MM.1S (cell line): ENCODE measurements at regions not wholly inside any gene's neighbourhood (a gene's known extent, or its start where the extent isn't known, plus 50 kb on each side); places are given as distances from the start of the nearest gene placed in this dataset.

Source experiments
- DNase-seq: peaks from one replicate; pipeline ENCODE4 v3.0.0-alpha.2; 2015
- H2AFZ ChIP-seq: fragments of 300-600 bp; sonication (generic); 2 replicates; pipeline ENCODE4 v1.6.0; 2016; ENCODE audit warnings: antibody characterized with exemption, low read length
- H3F3A ChIP-seq: fragments of 300-600 bp; sonication (generic); 2 replicates; pipeline ENCODE4 v1.6.1; 2016; ENCODE audit warnings: mild to moderate bottlenecking, antibody characterized with exemption, low read length, moderate library complexity, mixed read lengths; ENCODE audit not compliant: insufficient read depth
- H3K27ac ChIP-seq: fragments of 300-600 bp; sonication (generic); 2 replicates; pipeline ENCODE4 v1.5.1; 2016; ENCODE audit warnings: mild to moderate bottlenecking, low read length
- H3K27me3 ChIP-seq: fragments of 300-600 bp; sonication (generic); replicated peaks from 2 replicates; pipeline ENCODE4 v1.6.0; 2016; ENCODE audit warnings: low read length; ENCODE audit not compliant: insufficient read depth
- H3K36me3 ChIP-seq: fragments of 300-600 bp; sonication (generic); replicated peaks from 2 replicates; pipeline ENCODE4 v1.6.1; 2016; ENCODE audit warnings: mild to moderate bottlenecking, low read length, mixed read lengths; ENCODE audit not compliant: insufficient read depth
- H3K4me1 ChIP-seq: fragments of 300-600 bp; sonication (generic); 2 replicates; pipeline ENCODE4 v1.6.1; 2016; ENCODE audit warnings: low read length, mixed read lengths
- H3K4me2 ChIP-seq: fragments of 300-600 bp; sonication (generic); 2 replicates; pipeline ENCODE4 v1.6.0; 2016; ENCODE audit warnings: low read depth, low read length
- H3K4me3 ChIP-seq: fragments of 300-600 bp; sonication (generic); 2 replicates; pipeline ENCODE4 v1.5.1; 2016; ENCODE audit warnings: low read length, mixed read lengths
- H3K79me2 ChIP-seq: fragments of 300-600 bp; sonication (generic); 2 replicates; pipeline ENCODE4 v1.6.1; 2016; ENCODE audit warnings: mixed run types, low read length, mixed read lengths
- H3K9ac ChIP-seq: fragments of 300-600 bp; sonication (generic); 2 replicates; pipeline ENCODE4 v1.6.1; 2016; ENCODE audit warnings: low read length, mixed read lengths
- H3K9me2 ChIP-seq: fragments of 300-600 bp; sonication (generic); replicated peaks from 2 replicates; pipeline ENCODE4 v1.6.1; 2016; ENCODE audit warnings: mild to moderate bottlenecking, low read length, mixed read lengths; ENCODE audit not compliant: insufficient read depth
- H3K9me3 ChIP-seq: fragments of 300-600 bp; sonication (generic); replicated peaks from 2 replicates; pipeline ENCODE4 v1.6.1; 2016; ENCODE audit warnings: mild to moderate bottlenecking, low read length, mixed read lengths; ENCODE audit not compliant: insufficient read depth
- H4K20me1 ChIP-seq: fragments of 300-600 bp; sonication (generic); 2 replicates; pipeline ENCODE4 v1.6.1; 2016; ENCODE audit warnings: mild to moderate bottlenecking, low read length, moderate library complexity, mixed read lengths; ENCODE audit not compliant: insufficient read depth
- CTCF ChIP-seq: fragments of 300-600 bp; sonication (generic); IDR thresholded peaks from 2 replicates; pipeline ENCODE4 v1.5.1; 2016; ENCODE audit warnings: antibody characterized with exemption, low read length, mixed read lengths
- EZH2 ChIP-seq: fragments of 300-600 bp; sonication (generic); optimal IDR thresholded peaks from 2 replicates; pipeline ENCODE3; 2017; ENCODE audit warnings: low read depth, mild to moderate bottlenecking, antibody characterized with exemption, low read length, mixed read lengths
- EZH2phosphoT487 ChIP-seq: fragments of 300-600 bp; sonication (generic); IDR thresholded peaks from 2 replicates; pipeline ENCODE4 v1.6.1; 2018; ENCODE audit warnings: antibody characterized with exemption, low read length

- H3K9me3 ChIP-seq = no peaks in the 10 kb centered on the region
- TF ChIP-seq CTCF (no peak), EZH2 (no peak), EZH2phosphoT487 (no peak)
Measured at GRCh38 chr13:90397503-90397902, 950.0 kb upstream of the MIR17HG start.

GRCh38 chr13:90400372-90400771, 947.1 kb upstream of the MIR17HG start:
- no peaks in the 10 kb centered on the region for H3K9me3 ChIP-seq
- no peaks in the 10 kb centered on the region for H3K36me3 ChIP-seq
- no peaks in the 10 kb centered on the region for H4K20me1 ChIP-seq
- H2AFZ ChIP-seq = no peak overlapping the region
- DNase-seq = no peak
- no peaks in the 10 kb centered on the region for H3K27me3 ChIP-seq
- H3K4me1 ChIP-seq = no peaks in the 10 kb centered on the region
- H3K9me2 ChIP-seq = no peaks in the 10 kb centered on the region
- H3K9ac ChIP-seq = no peak overlapping the region
- H3K27ac ChIP-seq = no peak overlapping the region
- H3K79me2 ChIP-seq = no peaks in the 10 kb centered on the region
- no peak overlapping the region for H3K4me3 ChIP-seq
- no peak for TF ChIP-seq EZH2
- TF ChIP-seq CTCF = no peak
- no peak for TF ChIP-seq EZH2phosphoT487
- no peak overlapping the region for H3K4me2 ChIP-seq
- H3F3A ChIP-seq = no peaks in the 10 kb centered on the region

More at GRCh38 chr13:90397503-90397902, 950.0 kb upstream of the MIR17HG start:
- Histone ChIP-seq H3K79me2 (no peaks in the 10 kb centered on the region), H4K20me1 (no peaks in the 10 kb centered on the region), H3K9ac (no peak overlapping the region), H3K27ac (no peak overlapping the region), H3K4me1 (no peaks in the 10 kb centered on the region), H3K4me2 (no peak overlapping the region), H3K27me3 (no peaks in the 10 kb centered on the region), H3K4me3 (no peak overlapping the region), H3F3A (no peaks in the 10 kb centered on the region), H2AFZ (no peak overlapping the region), H3K36me3 (no peaks in the 10 kb centered on the region), H3K9me2 (no peaks in the 10 kb centered on the region)
- DNase-seq = no peak

DNA sequence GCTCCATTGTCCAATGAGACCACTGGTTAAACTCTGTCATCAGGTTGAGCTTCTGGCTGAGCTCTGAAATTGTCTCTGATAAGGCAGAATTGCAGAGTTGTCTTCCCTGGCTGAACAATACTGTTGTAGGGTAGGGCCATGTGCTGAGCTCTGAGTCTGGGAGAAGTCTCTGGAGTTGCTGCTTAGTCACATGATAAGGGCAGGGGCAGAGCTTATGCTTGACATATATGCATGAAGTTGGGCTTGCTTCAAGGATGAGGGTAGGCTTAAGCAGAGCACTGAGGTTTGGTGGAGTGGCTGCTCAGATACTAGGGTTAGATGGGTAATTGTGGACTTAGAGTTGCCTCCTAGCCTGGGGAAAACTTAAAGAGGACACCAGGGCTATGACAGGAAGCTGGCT, 946.3 kb upstream of the MIR17HG start:
- Histone ChIP-seq H3K9ac (no peak overlapping the region), H3K27me3 (no peaks in the 10 kb centered on the region), H3K4me3 (no peak overlapping the region), H3K4me1 (no peaks in the 10 kb centered on the region), H3K27ac (no peak overlapping the region), H3K36me3 (no peaks in the 10 kb centered on the region), H4K20me1 (no peaks in the 10 kb centered on the region), H2AFZ (no peak overlapping the region), H3K9me3 (no peaks in the 10 kb centered on the region), H3F3A (no peaks in the 10 kb centered on the region), H3K9me2 (no peaks in the 10 kb centered on the region), H3K79me2 (no peaks in the 10 kb centered on the region), H3K4me2 (no peak overlapping the region)
- DNase-seq = no peak
- TF ChIP-seq EZH2 (no peak), CTCF (no peak), EZH2phosphoT487 (no peak)

DNA sequence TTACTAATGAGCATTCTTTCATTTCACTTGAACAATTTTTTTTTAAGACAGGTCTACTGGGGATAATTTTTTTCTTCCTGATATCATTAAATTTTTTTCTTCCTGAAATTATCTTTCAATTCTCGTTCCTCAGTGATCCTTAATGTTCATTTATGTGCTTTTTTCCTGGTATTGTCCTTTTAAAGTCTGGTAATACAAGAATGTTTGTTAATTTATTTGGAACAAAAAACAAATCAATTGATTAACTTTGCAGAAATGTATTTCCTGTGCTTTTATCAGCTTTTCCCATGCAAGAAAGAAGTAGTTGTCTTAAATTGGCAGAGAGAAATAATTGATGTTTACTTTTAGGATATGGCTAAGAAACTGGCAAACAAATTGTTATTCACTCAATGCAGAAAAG, 945.4 kb upstream of the MIR17HG start:
- no peaks in the 10 kb centered on the region for H3F3A ChIP-seq

More for the DNA sequence above, 945.4 kb upstream of the MIR17HG start:
- Histone ChIP-seq H4K20me1 (no peaks in the 10 kb centered on the region), H3K79me2 (no peaks in the 10 kb centered on the region), H3K4me3 (no peak overlapping the region), H3K4me2 (no peak overlapping the region), H3K9me3 (no peaks in the 10 kb centered on the region), H3K9ac (no peak overlapping the region), H2AFZ (no peak overlapping the region), H3K27ac (no peak overlapping the region), H3K4me1 (no peaks in the 10 kb centered on the region), H3K27me3 (no peaks in the 10 kb centered on the region), H3K9me2 (no peaks in the 10 kb centered on the region), H3K36me3 (no peaks in the 10 kb centered on the region)
- no peak for DNase-seq
- no peak for TF ChIP-seq CTCF
- no peak for TF ChIP-seq EZH2
- no peak for TF ChIP-seq EZH2phosphoT487
